ENCODE measurements at regions not wholly inside any gene's neighbourhood (a gene's known extent, or its start where the extent isn't known, plus 50 kb on each side); places are given as distances from the start of the nearest gene placed in this dataset.

DNA sequence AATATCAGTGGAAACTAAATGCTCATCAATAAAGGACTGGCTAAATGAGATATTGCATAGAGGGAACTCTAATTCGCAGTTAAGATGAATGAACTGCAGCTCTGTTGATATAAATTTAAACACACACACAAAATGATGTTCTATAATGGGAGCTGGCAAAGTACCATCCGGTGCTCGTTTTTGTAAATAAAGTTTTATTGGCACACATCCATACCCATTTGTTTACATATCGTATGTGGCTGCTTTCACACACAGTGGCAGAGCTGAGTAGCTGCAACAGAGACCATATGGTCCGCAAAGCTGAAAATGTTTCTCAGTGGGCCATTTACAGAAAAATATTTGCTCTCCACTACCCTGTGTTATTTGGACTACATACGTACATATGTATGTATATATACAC is 120.7 kb downstream of the EDN3 start:
- no peaks in the 10 kb centered on the region for H3K36me3 ChIP-seq
- peaks cover 9% of the 10 kb centered on the region for H3K27me3 ChIP-seq
- no peak overlapping the region for H3K4me3 ChIP-seq
- DNase-seq = no peak
- no peaks in the 10 kb centered on the region for H3K9me3 ChIP-seq

- no peak for DNase-seq
- no peaks in the 10 kb centered on the region for H3K9me3 ChIP-seq
- H3K27me3 ChIP-seq = peaks cover 9% of the 10 kb centered on the region
- no peak overlapping the region for H3K4me3 ChIP-seq
- no peaks in the 10 kb centered on the region for H3K36me3 ChIP-seq
Measured at GRCh38 chr20:59421920-59422637, 121.7 kb downstream of the EDN3 start.

DNA sequence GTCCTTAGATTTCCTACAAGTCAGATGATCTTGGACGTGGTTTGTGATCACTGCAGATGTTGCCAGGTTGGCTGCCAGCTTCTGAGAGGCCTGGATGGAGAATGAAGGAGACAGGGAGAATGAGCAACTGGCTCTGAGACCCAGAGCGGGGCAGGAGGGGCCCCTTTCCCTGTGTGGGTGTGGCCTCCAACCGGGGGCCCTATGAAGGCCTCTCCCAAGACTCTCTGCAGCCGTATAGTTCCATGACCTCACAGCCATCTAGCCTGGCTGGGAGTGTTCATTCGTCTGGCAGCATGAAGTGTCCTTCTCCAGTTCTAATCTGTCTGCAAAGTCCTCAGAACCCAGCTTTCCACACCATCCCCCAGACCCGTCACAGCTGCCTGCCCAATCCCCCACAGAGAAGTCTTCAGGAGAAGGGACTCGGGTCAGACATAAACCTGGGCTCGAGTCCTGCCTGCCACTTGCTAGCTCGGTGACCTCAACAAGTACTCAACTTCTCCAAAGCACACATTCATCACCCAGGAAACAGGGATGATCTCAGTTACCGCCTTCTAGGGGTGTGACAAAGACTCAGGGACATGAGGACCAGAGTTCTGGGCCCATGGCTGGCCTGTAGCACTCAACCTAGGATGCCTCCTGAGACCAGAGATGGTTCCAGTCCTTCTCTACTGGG is 122.6 kb downstream of the EDN3 start:
- no peak for DNase-seq
- H3K36me3 ChIP-seq = no peaks in the 10 kb centered on the region
- H3K27me3 ChIP-seq = peaks cover 5% of the 10 kb centered on the region
- H3K4me3 ChIP-seq = no peak overlapping the region
- no peaks in the 10 kb centered on the region for H3K9me3 ChIP-seq

- no peak overlapping the region for H3K4me3 ChIP-seq
- H3K9me3 ChIP-seq = no peaks in the 10 kb centered on the region
- H3K36me3 ChIP-seq = no peaks in the 10 kb centered on the region
- peaks cover 3% of the 10 kb centered on the region for H3K27me3 ChIP-seq
- no peak for DNase-seq
Measured at GRCh38 chr20:59424976-59425375, 124.6 kb downstream of the EDN3 start.

- Histone ChIP-seq H3K9me3 (no peaks in the 10 kb centered on the region), H3K36me3 (no peaks in the 10 kb centered on the region), H3K4me3 (no peak overlapping the region), H3K27me3 (no peaks in the 10 kb centered on the region)
- DNase-seq = no peak
Measured at GRCh38 chr20:59425572-59425971, 125.2 kb downstream of the EDN3 start.

- DNase-seq = no peak
- Histone ChIP-seq H3K9me3 (no peaks in the 10 kb centered on the region), H3K4me3 (no peak overlapping the region), H3K27me3 (no peaks in the 10 kb centered on the region), H3K36me3 (no peaks in the 10 kb centered on the region)
Measured at GRCh38 chr20:59428006-59428405, 127.6 kb downstream of the EDN3 start.

- peak; percentile 56 for DNase-seq
Measured at GRCh38 chr20:59428441-59429205, 128.2 kb downstream of the EDN3 start.

GRCh38 chr20:59429396-59429795 is 129.0 kb downstream of the EDN3 start:
- Histone ChIP-seq H3K27me3 (no peaks in the 10 kb centered on the region), H3K4me3 (peak overlapping the region; percentile 41), H3K36me3 (no peaks in the 10 kb centered on the region), H3K9me3 (no peaks in the 10 kb centered on the region)
- DNase-seq = no peak

More at GRCh38 chr20:59428441-59429205, 128.2 kb downstream of the EDN3 start:
- no peaks in the 10 kb centered on the region for H3K27me3 ChIP-seq
- no peaks in the 10 kb centered on the region for H3K9me3 ChIP-seq
- H3K36me3 ChIP-seq = no peaks in the 10 kb centered on the region
- H3K4me3 ChIP-seq = peak overlapping the region; percentile 41

DNA sequence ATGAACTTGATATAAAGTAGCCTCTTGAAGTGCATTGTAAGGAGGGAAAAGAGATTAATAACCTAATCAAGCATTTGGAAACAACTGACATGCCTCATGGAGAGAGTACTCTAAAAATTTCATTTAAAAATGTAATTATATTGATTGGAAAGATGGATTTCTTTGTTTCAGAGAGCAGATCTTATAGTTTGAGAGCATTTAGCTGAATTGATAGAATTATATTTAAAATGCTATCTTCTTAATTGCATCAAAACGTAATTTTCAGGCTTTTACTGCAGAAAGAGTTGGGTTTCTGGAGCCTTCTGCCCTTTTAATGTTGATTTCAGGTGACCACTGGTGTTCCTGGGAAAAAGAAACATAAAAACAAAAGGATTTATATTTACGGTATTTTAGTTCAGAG is 130.6 kb downstream of the EDN3 start:
- Histone ChIP-seq H3K9me3 (no peaks in the 10 kb centered on the region), H3K27me3 (no peaks in the 10 kb centered on the region), H3K4me3 (no peak overlapping the region), H3K36me3 (no peaks in the 10 kb centered on the region)
- DNase-seq = no peak

DNA sequence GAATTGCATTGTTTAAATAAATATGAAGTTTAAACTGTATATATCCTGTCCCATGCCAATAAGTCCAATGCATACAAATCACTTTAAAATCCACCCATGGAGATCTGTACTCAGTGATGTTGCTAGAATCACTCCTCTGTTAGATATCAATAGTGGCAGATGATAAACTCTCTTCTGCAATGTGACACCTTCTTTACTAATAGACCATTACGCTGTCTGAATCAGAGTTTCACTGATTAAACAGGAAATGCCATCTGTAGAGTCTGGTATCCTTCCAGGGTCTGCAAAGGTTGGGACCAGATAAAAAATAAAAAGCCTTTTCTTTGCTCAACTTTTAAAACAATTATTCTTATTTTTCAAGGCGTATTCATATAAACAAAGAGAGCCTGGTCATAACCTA is 134.5 kb downstream of the EDN3 start:
- Histone ChIP-seq H3K27me3 (no peaks in the 10 kb centered on the region), H3K36me3 (no peaks in the 10 kb centered on the region), H3K9me3 (no peaks in the 10 kb centered on the region), H3K4me3 (no peak overlapping the region)
- no peak for DNase-seq

GRCh38 chr20:59435518-59435917 is 135.1 kb downstream of the EDN3 start:
- H3K9me3 ChIP-seq = no peaks in the 10 kb centered on the region
- no peaks in the 10 kb centered on the region for H3K36me3 ChIP-seq
- no peaks in the 10 kb centered on the region for H3K27me3 ChIP-seq
- DNase-seq = no peak
- H3K4me3 ChIP-seq = no peak overlapping the region

DNA sequence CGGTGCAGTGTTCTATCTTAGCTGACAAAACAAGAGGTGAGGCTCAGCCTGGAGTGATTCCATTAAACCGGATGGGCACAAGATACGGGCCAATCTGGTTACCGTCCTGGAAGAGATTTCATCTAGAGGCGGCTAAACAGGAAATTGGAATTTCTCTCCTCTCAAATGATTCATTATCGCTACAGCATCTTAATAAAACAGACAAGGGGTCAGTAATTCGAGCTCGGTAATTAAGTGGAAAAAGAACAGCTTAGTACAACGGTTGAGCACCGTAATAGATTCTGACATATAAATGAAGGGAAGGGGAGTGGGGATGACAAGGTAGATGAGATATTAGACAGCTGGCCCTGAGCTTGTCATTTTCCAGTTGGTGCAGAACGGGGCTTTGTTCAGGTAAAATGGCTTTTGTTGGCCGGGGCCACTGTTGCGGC is 137.2 kb downstream of the EDN3 start:
- Histone ChIP-seq H3K36me3 (no peaks in the 10 kb centered on the region), H3K4me3 (no peak overlapping the region), H3K9me3 (no peaks in the 10 kb centered on the region), H3K27me3 (no peaks in the 10 kb centered on the region; the same call in 1 of the 2 replicates)
- no peak for DNase-seq

GRCh38 chr20:59438201-59438600 is 137.8 kb downstream of the EDN3 start:
- DNase-seq = no peak
- Histone ChIP-seq H3K9me3 (no peaks in the 10 kb centered on the region), H3K4me3 (no peak overlapping the region), H3K36me3 (no peaks in the 10 kb centered on the region), H3K27me3 (no peaks in the 10 kb centered on the region; the same call in 1 of the 2 replicates)

DNA sequence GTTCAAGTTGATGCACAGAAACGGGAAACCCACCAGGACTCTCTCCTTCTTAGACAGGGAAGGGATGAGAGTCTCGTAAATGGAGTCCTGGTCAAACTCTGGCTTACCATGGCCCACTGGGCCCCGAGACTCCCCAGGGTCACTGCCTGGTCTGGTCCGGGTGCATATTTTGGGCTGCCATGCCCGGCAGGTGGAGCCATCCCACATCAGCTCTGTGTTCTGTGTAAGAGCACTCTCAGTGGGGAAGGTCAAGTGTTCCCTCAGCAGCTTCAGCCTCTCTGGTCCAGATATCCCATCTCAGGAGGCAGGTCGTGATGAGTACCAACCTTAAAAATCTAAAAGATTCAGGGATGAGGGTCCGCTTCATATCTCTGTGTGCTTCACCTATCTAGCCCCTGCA is 138.8 kb downstream of the EDN3 start:
- Histone ChIP-seq H3K9me3 (no peaks in the 10 kb centered on the region), H3K36me3 (no peaks in the 10 kb centered on the region), H3K27me3 (peaks cover 4% of the 10 kb centered on the region; the same call in 1 of the 2 replicates), H3K4me3 (no peak overlapping the region)
- DNase-seq = no peak

- Histone ChIP-seq H3K27me3 (peaks cover 4% of the 10 kb centered on the region; the same call in 1 of the 2 replicates), H3K4me3 (no peak overlapping the region), H3K36me3 (no peaks in the 10 kb centered on the region), H3K9me3 (no peaks in the 10 kb centered on the region)
- DNase-seq = no peak
Measured at GRCh38 chr20:59441306-59441705, 140.9 kb downstream of the EDN3 start.

- Histone ChIP-seq H3K4me3 (no peak overlapping the region), H3K27me3 (peaks cover 4% of the 10 kb centered on the region; the same call in 1 of the 2 replicates), H3K36me3 (no peaks in the 10 kb centered on the region), H3K9me3 (no peaks in the 10 kb centered on the region)
- DNase-seq = no peak
Measured at GRCh38 chr20:59441860-59442810, 141.7 kb downstream of the EDN3 start.

All from MG63 (cell line).